H9 (cell line): ENCODE measurements at regions not wholly inside any gene's neighbourhood (a gene's known extent, or its start where the extent isn't known, plus 50 kb on each side); places are given as distances from the start of the nearest gene placed in this dataset.
"Not testable (repeated sequence)": the region's sequence is repeated elsewhere in the genome, so short reads cannot be mapped to it uniquely, and the experiment has no call there.

Source experiments
- DNase-seq: peaks from one replicate; pipeline ENCODE4 v3.0.0-alpha.2; 2017
- H2AFZ ChIP-seq: one replicate; pipeline ENCODE4 v1.6.1; 2013; ENCODE audit warnings: mild to moderate bottlenecking, low read length, control low read depth, moderate library complexity
- H2AK5ac ChIP-seq: 2 replicates; pipeline ENCODE4 v1.6.1; 2013; ENCODE audit warnings: low read length, control low read depth, mixed read lengths; ENCODE audit not compliant: insufficient read length
- H2BK120ac ChIP-seq: one replicate; pipeline ENCODE4 v1.6.1; 2013; ENCODE audit warnings: low read depth, mild to moderate bottlenecking, low read length, control low read depth, inconsistent platforms; ENCODE audit not compliant: poor library complexity, severe bottlenecking
- H2BK12ac ChIP-seq: 2 replicates; pipeline ENCODE4 v1.6.1; 2013; ENCODE audit warnings: low read length, control low read depth, mixed read lengths, low read depth; ENCODE audit not compliant: insufficient read length
- H2BK15ac ChIP-seq: 2 replicates; pipeline ENCODE4 v1.6.1; 2013; ENCODE audit warnings: low read depth, low read length, control low read depth
- H2BK20ac ChIP-seq: one replicate; pipeline ENCODE4 v1.6.1; 2013; ENCODE audit warnings: low read depth, mild to moderate bottlenecking, low read length, control low read depth, inconsistent platforms; ENCODE audit not compliant: poor library complexity, severe bottlenecking
- H2BK5ac ChIP-seq: 2 replicates; pipeline ENCODE4 v1.6.1; 2013; ENCODE audit warnings: low read length, control low read depth, mixed read lengths; ENCODE audit not compliant: insufficient read length
- H3K14ac ChIP-seq: 2 replicates; pipeline ENCODE4 v1.6.1; 2013; ENCODE audit warnings: low read length, control low read depth; ENCODE audit not compliant: insufficient read depth
- H3K18ac ChIP-seq: 2 replicates; pipeline ENCODE4 v1.6.1; 2013; ENCODE audit warnings: low read depth, mild to moderate bottlenecking, mixed read lengths, low read length, control low read depth; ENCODE audit not compliant: insufficient read length
- H3K23ac ChIP-seq: 2 replicates; pipeline ENCODE4 v1.6.1; 2013; ENCODE audit warnings: low read length, control low read depth, mixed read lengths, low read depth; ENCODE audit not compliant: insufficient read length
- H3K23me2 ChIP-seq: 2 replicates; pipeline ENCODE4 v1.6.1; 2013; ENCODE audit warnings: low read depth, mild to moderate bottlenecking, mixed read lengths, low read length, control low read depth; ENCODE audit not compliant: insufficient read length, poor library complexity, severe bottlenecking
- H3K27ac ChIP-seq: 2 replicates; pipeline ENCODE4 v1.5.1; 2013; ENCODE audit warnings: low read length, control low read depth, mixed read lengths, low read depth; ENCODE audit not compliant: insufficient read length
- H3K27me3 ChIP-seq: 2 replicates; pipeline ENCODE4 v1.6.1; 2013; ENCODE audit warnings: low read length, control low read depth, inconsistent platforms; ENCODE audit not compliant: insufficient read depth
- H3K4ac ChIP-seq: 2 replicates; pipeline ENCODE4 v1.6.1; 2013; ENCODE audit warnings: low read depth, mild to moderate bottlenecking, control low read depth, inconsistent platforms, low read length, moderate library complexity
- H3K4me1 ChIP-seq: 2 replicates; pipeline ENCODE4 v1.6.1; 2013; ENCODE audit warnings: low read length, control low read depth, inconsistent platforms; ENCODE audit not compliant: insufficient read depth
- H3K4me2 ChIP-seq: 2 replicates; pipeline ENCODE4 v1.6.1; 2013; ENCODE audit warnings: low read length, control low read depth, mixed read lengths; ENCODE audit not compliant: insufficient read length, insufficient read depth
- H3K56ac ChIP-seq: 2 replicates; pipeline ENCODE4 v1.6.1; 2013; ENCODE audit warnings: low read depth, mild to moderate bottlenecking, mixed read lengths, low read length, control low read depth; ENCODE audit not compliant: insufficient read length
- H3K79me1 ChIP-seq: 2 replicates; pipeline ENCODE4 v1.6.1; 2013; ENCODE audit warnings: low read depth, mild to moderate bottlenecking, moderate library complexity, low read length, control low read depth, inconsistent platforms; ENCODE audit not compliant: insufficient read depth, poor library complexity, severe bottlenecking
- H3K79me2 ChIP-seq: 2 replicates; pipeline ENCODE4 v1.6.1; 2013; ENCODE audit warnings: low read length, control low read depth, inconsistent platforms; ENCODE audit not compliant: insufficient read depth
- H3K9ac ChIP-seq: 2 replicates; pipeline ENCODE4 v1.6.1; 2013; ENCODE audit warnings: low read length, control low read depth, mixed read lengths; ENCODE audit not compliant: insufficient read length; ENCODE audit errors: extremely low read depth
- H3K9me3 ChIP-seq: one replicate; pipeline ENCODE4 v1.6.1; 2013; ENCODE audit warnings: low read depth, low read length, inconsistent platforms; ENCODE audit not compliant: control insufficient read depth
- H3T11ph ChIP-seq: one replicate; pipeline ENCODE4 v1.6.1; 2013; ENCODE audit warnings: mild to moderate bottlenecking, low read length, control low read depth, inconsistent platforms
- H4K20me1 ChIP-seq: one replicate; pipeline ENCODE4 v1.6.1; 2013; ENCODE audit not compliant: control insufficient read depth, insufficient read length, insufficient read depth
- H4K5ac ChIP-seq: 2 replicates; pipeline ENCODE4 v1.6.1; 2013; ENCODE audit warnings: low read depth, mild to moderate bottlenecking, mixed read lengths, low read length, control low read depth; ENCODE audit not compliant: insufficient read length
- H4K8ac ChIP-seq: replicated peaks from 2 replicates; pipeline ENCODE4 v1.6.1; 2013; ENCODE audit warnings: low read length, control low read depth, mixed read lengths, low read depth; ENCODE audit not compliant: insufficient read length
- H4K91ac ChIP-seq: 2 replicates; pipeline ENCODE4 v1.6.1; 2013; ENCODE audit warnings: low read depth, mild to moderate bottlenecking, moderate library complexity, mixed read lengths, low read length, control low read depth; ENCODE audit not compliant: insufficient read length
- H3K27ac Mint-ChIP-seq, 3 experiments: 2 replicates in 2 of 3; 3 replicates in 1 of 3; pipeline ENCODE4 v1.8.0; 2020 to 2021; ENCODE audit warnings: mixed read lengths in 3 of 3, mild to moderate bottlenecking in 1 of 3, moderate library complexity in 1 of 3
- H3K27me3 Mint-ChIP-seq: 2 replicates; pipeline ENCODE4 v1.8.0; 2021; ENCODE audit warnings: low read depth, mild to moderate bottlenecking, moderate library complexity, mixed read lengths
- H3K36me3 Mint-ChIP-seq, 3 experiments: 2 replicates in 2 of 3; 3 replicates in 1 of 3; pipeline ENCODE4 v1.8.0; 2020 to 2021; ENCODE audit warnings: low read depth in 3 of 3, mixed read lengths in 3 of 3; ENCODE audit not compliant: insufficient read depth in 1 of 3
- H3K4me1 Mint-ChIP-seq, 2 experiments: 2 replicates each; pipeline ENCODE4 v1.8.0; 2020; ENCODE audit warnings: mixed read lengths in 2 of 2
- H3K4me3 Mint-ChIP-seq, 2 experiments: 2 replicates in 1 of 2; 3 replicates in 1 of 2; pipeline ENCODE4 v1.8.0; 2020 to 2021; ENCODE audit warnings: mild to moderate bottlenecking in 2 of 2, mixed read lengths in 2 of 2, moderate library complexity in 1 of 2
- H3K9me3 Mint-ChIP-seq, 2 experiments: 2 replicates in 1 of 2; 3 replicates in 1 of 2; pipeline ENCODE4 v1.8.0; 2020; ENCODE audit warnings: mild to moderate bottlenecking in 2 of 2, mixed read lengths in 2 of 2, moderate library complexity in 1 of 2
- WGBS: extraction: QIAGEN DNeasy Blood & Tissue Kit; methylation state at CpG from one replicate; pipeline ENCODE4 v1.1.7; 2013; ENCODE audit warnings: missing lambda C conversion rate, low lambda C conversion rate, mixed read lengths; ENCODE audit not compliant: insufficient read length; ENCODE audit errors: extremely low coverage; 5-methylcytosine and 5-hydroxymethylcytosine counted together

GRCh38 chr7:65699026-65699714, 173.7 kb upstream of the VKORC1L1 start:
- H3K27ac ChIP-seq, H4K8ac ChIP-seq, H3K14ac ChIP-seq, H3K4ac ChIP-seq, H3K4me2 ChIP-seq, H4K20me1 ChIP-seq, H3K23me2 ChIP-seq, H3K9ac ChIP-seq, H2BK15ac ChIP-seq, H2BK5ac ChIP-seq, H3K27me3 Mint-ChIP-seq, H3K27ac Mint-ChIP-seq, DNase-seq, H3K4me3 Mint-ChIP-seq, H3K4me1 Mint-ChIP-seq, H3K9me3 ChIP-seq, H3K4me1 ChIP-seq, H3K79me2 ChIP-seq, H2AFZ ChIP-seq, H2BK20ac ChIP-seq, H2AK5ac ChIP-seq, H3K36me3 Mint-ChIP-seq, H3K56ac ChIP-seq, H3K18ac ChIP-seq, H3T11ph ChIP-seq, H3K23ac ChIP-seq, H3K79me1 ChIP-seq, H4K91ac ChIP-seq, H4K5ac ChIP-seq, H3K27me3 ChIP-seq, H2BK120ac ChIP-seq, H2BK12ac ChIP-seq, H3K9me3 Mint-ChIP-seq: not testable (repeated sequence)
- whole genome bisulfite sequencing: no CpG with 5 or more reads among the region's 5 CpGs

GRCh38 chr7:65699715-65700356, 173.0 kb upstream of the VKORC1L1 start:
- H3K23ac ChIP-seq, H4K5ac ChIP-seq, H4K20me1 ChIP-seq, H3K23me2 ChIP-seq, H3K9ac ChIP-seq, H2BK5ac ChIP-seq, H4K91ac ChIP-seq, H3K9me3 Mint-ChIP-seq, H2AK5ac ChIP-seq, H2AFZ ChIP-seq, H3K4me1 Mint-ChIP-seq, H3K27ac ChIP-seq, H3K18ac ChIP-seq, H3K14ac ChIP-seq, H3K36me3 Mint-ChIP-seq, H3K27me3 ChIP-seq, H3K4me3 Mint-ChIP-seq, H3K4me2 ChIP-seq, H3K9me3 ChIP-seq, H2BK12ac ChIP-seq, H2BK15ac ChIP-seq, DNase-seq, H4K8ac ChIP-seq, H3K27ac Mint-ChIP-seq, H3K27me3 Mint-ChIP-seq, H2BK120ac ChIP-seq, H3K4ac ChIP-seq, H3T11ph ChIP-seq, H3K79me1 ChIP-seq, H3K4me1 ChIP-seq, H3K56ac ChIP-seq, H2BK20ac ChIP-seq, H3K79me2 ChIP-seq: not testable (repeated sequence)
- no CpG with 5 or more reads among the region's 6 CpGs for WGBS
